Breast epithelium (tissue), 4 donors: ENCODE measurements at regions not wholly inside any gene's neighbourhood (a gene's known extent, or its start where the extent isn't known, plus 50 kb on each side); places are given as distances from the start of the nearest gene placed in this dataset.

Experiments
- DNase-seq, 2 donors: peaks; one replicate each; pipeline ENCODE4 v3.0.0-alpha.2; 2019; ENCODE audit warnings: low spot score in 2 of 2
- H3K27ac ChIP-seq, 2 donors: fragments of 200-600 bp; sonication (generic) in 1 of 2; one replicate each; pipeline ENCODE4 v1.5.1; 2016 to 2019; ENCODE audit warnings: mild to moderate bottlenecking in 1 of 2
- H3K27me3 ChIP-seq, 2 donors: fragments of 200-600 bp; sonication (generic) in 1 of 2; one replicate each; pipeline versions ENCODE4 v1.5.1 to v1.6.0; 2017 to 2019; ENCODE audit warnings: control low read depth in 1 of 2, mild to moderate bottlenecking in 1 of 2
- H3K36me3 ChIP-seq: fragments of 200-600 bp; one replicate; pipeline ENCODE4 v1.5.1; 2019
- H3K4me1 ChIP-seq, 2 donors: fragments of 200-600 bp; sonication (generic); one replicate each; pipeline ENCODE4 v1.5.1; 2016 to 2019; ENCODE audit warnings: control low read depth in 1 of 2
- H3K4me3 ChIP-seq, 3 donors: fragments of 200-600 bp; sonication (generic); 1 replicate in 2 of 3; 2 replicates in 1 of 3; pipeline ENCODE4 v1.5.1; 2016 to 2019; ENCODE audit warnings: mild to moderate bottlenecking in 3 of 3, moderate library complexity in 2 of 3
- H3K9me3 ChIP-seq, 2 donors: fragments of 200-600 bp; sonication (generic) in 1 of 2; one replicate each; pipeline ENCODE4 v1.5.1; 2016 to 2019; ENCODE audit warnings: control low read depth in 1 of 2
- CTCF ChIP-seq, 3 donors: fragments of 450-650 bp; IDR thresholded peaks; one replicate each; pipeline ENCODE4 v1.5.1; 2016 to 2017; ENCODE audit warnings: antibody characterized with exemption in 3 of 3, mild to moderate bottlenecking in 3 of 3, moderate library complexity in 3 of 3
- POLR2A ChIP-seq: fragments of 450-650 bp; IDR thresholded peaks from one replicate; pipeline ENCODE4 v1.6.1; 2016; ENCODE audit warnings: antibody characterized with exemption, mild to moderate bottlenecking, moderate library complexity
- POLR2AphosphoS5 ChIP-seq, 3 donors: sonication (generic); formaldehyde crosslinking; IDR thresholded peaks; one replicate each; pipeline ENCODE4 v1.6.1; 2017; ENCODE audit warnings: antibody characterized with exemption in 3 of 3
- intact Hi-C: fragments of 100-400 bp; cut with DNase I; formaldehyde crosslinking; loops from one replicate; pipeline ENCODE4 v1.15.1; 2023; ENCODE audit warnings: low total_unique reads

- peaks cover 0 to 57% of the 10 kb centered on the region in 2 donors for H3K27me3 ChIP-seq
- H3K9me3 ChIP-seq, result peaks cover 10% of the 10 kb centered on the region in 2 donors
- TF ChIP-seq POLR2AphosphoS5 (IDR thresholded peaks at IDR 0.05) (no peak), CTCF (IDR thresholded peaks at IDR 0.05) (no peak), POLR2A (no peak)
- DNase-seq, result no peak
- no peaks in the 10 kb centered on the region for H3K36me3 ChIP-seq
- no peaks in the 10 kb centered on the region for H3K4me1 ChIP-seq
- no peak overlapping the region for H3K27ac ChIP-seq
- no peak overlapping the region for H3K4me3 ChIP-seq
- intact Hi-C loops, result no loop called here
Observed at GRCh38 chr4:3854661-3855060, 88.5 kb downstream of the ADRA2C start.

DNA sequence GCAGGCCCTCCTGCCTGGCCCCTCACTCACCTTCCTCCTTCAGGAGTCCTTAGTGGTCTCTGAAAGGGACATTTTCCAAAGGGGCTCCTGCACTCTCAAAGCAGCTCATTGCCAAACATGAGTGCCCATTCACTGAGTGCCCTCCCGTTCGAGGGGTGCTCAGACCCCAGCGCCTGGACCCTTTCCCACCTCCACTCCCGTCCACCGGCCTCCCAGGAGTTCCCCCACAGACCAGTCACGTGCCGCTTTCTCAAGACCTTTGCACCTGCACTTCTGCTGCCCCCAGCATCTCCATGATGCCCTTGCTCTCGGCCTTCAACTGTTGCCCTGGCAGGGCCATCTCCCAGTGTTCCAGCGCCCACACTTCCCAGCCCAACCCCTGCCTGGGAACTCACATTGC, 89.5 kb downstream of the ADRA2C start:
- DNase-seq, result no peak
- Histone ChIP-seq H3K27me3 (peaks cover 0 to 67% of the 10 kb centered on the region in 2 donors), H3K9me3 (peaks cover 0 to 2% of the 10 kb centered on the region in 2 donors), H3K36me3 (no peaks in the 10 kb centered on the region), H3K4me3 (no peak overlapping the region), H3K27ac (no peak overlapping the region), H3K4me1 (no peaks in the 10 kb centered on the region)
- TF ChIP-seq CTCF (IDR thresholded peaks at IDR 0.05) (no peak), POLR2AphosphoS5 (IDR thresholded peaks at IDR 0.05) (no peak), POLR2A (no peak)
- intact Hi-C loops, result no loop called here

- Histone ChIP-seq H3K27me3 (peaks cover 0 to 77% of the 10 kb centered on the region in 2 donors), H3K4me3 (no peak overlapping the region), H3K36me3 (no peaks in the 10 kb centered on the region), H3K4me1 (no peaks in the 10 kb centered on the region), H3K27ac (no peak overlapping the region), H3K9me3 (no peaks in the 10 kb centered on the region)
- intact Hi-C loops, result no loop called here
- no peak for DNase-seq
- no peak for TF ChIP-seq POLR2A
- no peak for TF ChIP-seq CTCF (IDR thresholded peaks at IDR 0.05)
- no peak for TF ChIP-seq POLR2AphosphoS5 (IDR thresholded peaks at IDR 0.05)
Observed at GRCh38 chr4:3856604-3857204, 90.5 kb downstream of the ADRA2C start.

- Histone ChIP-seq H3K4me3 (no peak overlapping the region), H3K9me3 (no peaks in the 10 kb centered on the region), H3K27me3 (peaks cover 0 to 84% of the 10 kb centered on the region in 2 donors), H3K36me3 (no peaks in the 10 kb centered on the region), H3K27ac (no peak overlapping the region), H3K4me1 (no peaks in the 10 kb centered on the region)
- intact Hi-C loops, result no loop called here
- DNase-seq, result no peak
- TF ChIP-seq CTCF (IDR thresholded peaks at IDR 0.05) (no peak), POLR2A (no peak), POLR2AphosphoS5 (IDR thresholded peaks at IDR 0.05) (no peak)
Observed at GRCh38 chr4:3857269-3857926, 91.2 kb downstream of the ADRA2C start.

GRCh38 chr4:3858046-3858730, 92.0 kb downstream of the ADRA2C start:
- no peaks in the 10 kb centered on the region for H3K36me3 ChIP-seq
- no peaks in the 10 kb centered on the region for H3K9me3 ChIP-seq
- TF ChIP-seq POLR2AphosphoS5 (IDR thresholded peaks at IDR 0.05) (no peak), CTCF (IDR thresholded peaks at IDR 0.05) (no peak), POLR2A (no peak)
- peaks cover 0 to 88% of the 10 kb centered on the region in 2 donors for H3K27me3 ChIP-seq
- H3K27ac ChIP-seq, result no peak overlapping the region
- H3K4me1 ChIP-seq, result no peaks in the 10 kb centered on the region
- intact Hi-C loops, result no loop called here
- H3K4me3 ChIP-seq, result no peak overlapping the region
- DNase-seq, result no peak
